ENCODE measurements at regions not wholly inside any gene's neighbourhood (a gene's known extent, or its start where the extent isn't known, plus 50 kb on each side); places are given as distances from the start of the nearest gene placed in this dataset.
"Not testable (repeated sequence)": the region's sequence is repeated elsewhere in the genome, so short reads cannot be mapped to it uniquely, and the experiment has no call there.

DNA sequence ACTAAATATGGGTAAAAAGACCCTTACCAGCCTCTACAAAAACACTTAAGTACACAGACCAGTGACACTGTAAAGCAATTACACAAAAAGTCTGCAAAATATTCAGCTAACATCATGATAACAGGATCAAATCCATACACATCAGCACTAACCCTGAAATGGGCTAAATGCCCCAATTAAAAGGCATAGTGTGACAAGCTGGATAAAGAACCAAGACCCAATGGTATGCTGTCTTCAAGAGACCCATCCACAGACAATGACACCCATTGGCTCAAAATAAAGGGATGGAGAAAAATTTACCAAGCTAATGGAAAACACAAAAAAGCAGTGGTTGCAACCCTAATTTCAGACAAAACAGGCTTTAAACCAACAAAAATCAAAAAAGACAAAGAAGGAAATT is 221.0 kb upstream of the ISL1 start:
- H3K36me3 Mint-ChIP-seq = no peaks in the 10 kb centered on the region
- no peaks in the 10 kb centered on the region for H3K27me3 Mint-ChIP-seq
- H3K9me3 Mint-ChIP-seq = peaks cover 8% of the 10 kb centered on the region
- H3K27ac Mint-ChIP-seq = no peak overlapping the region
- H3K4me3 Mint-ChIP-seq = no peak overlapping the region
- H3K4me1 Mint-ChIP-seq = no peaks in the 10 kb centered on the region

DNA sequence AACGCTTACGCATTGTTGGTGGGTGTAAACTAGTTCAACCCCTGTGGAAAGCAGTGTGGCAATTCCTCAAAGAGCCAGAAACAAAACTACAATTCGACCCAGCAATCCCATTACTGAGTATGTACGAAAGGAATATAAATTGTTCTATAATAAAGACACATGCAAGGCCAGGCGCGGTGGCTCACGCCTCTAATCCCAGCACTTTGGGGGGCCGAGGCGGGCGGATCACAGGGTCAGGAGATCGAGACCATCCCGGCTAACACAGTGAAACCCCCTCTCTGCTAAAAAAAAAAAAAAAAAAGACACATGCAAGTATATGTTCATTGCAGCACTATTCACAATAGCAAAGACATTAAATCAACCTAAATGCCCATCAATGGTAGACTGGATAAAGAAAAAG is 217.6 kb upstream of the ISL1 start:
- not testable (repeated sequence) for H3K9me3 Mint-ChIP-seq, H3K4me1 Mint-ChIP-seq, H3K4me3 Mint-ChIP-seq, H3K36me3 Mint-ChIP-seq, H3K27ac Mint-ChIP-seq, H3K27me3 Mint-ChIP-seq

DNA sequence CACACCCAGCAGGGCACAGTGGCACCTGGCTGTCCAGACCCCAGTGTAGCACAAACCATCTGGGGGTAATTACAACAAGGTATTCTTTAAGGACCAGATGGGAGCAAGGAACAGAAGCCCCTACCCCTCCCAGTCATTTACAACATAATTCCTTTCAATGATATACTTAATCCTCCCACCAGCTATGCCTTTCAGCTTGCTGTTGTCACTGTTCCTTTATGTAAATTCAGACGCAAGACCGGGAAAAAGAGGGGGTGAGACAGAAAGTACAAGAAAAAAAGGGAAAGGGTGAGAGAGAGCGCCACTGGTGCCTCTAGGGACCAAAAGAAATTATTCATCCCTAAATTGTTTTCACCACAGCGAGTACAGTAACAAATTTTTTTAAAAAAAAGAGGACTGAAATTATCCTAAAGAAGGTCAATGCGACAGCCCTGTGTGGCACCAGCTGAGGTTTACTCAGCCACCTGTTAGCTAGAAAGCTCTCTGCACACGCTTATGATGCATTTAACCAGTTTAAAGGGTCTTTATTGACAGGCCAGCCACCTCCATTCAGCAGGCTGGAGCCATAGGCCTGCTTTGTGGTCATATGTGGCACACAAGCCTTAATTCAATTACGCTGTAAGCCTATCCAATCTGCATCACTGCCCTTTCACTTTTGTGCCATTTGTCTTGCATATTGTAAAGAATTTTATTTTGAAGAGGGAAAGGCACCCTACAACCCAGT is 210.2 kb upstream of the ISL1 start:
- Mint-ChIP-seq H3K27me3 (no peaks in the 10 kb centered on the region), H3K27ac (no peak overlapping the region), H3K4me1 (no peaks in the 10 kb centered on the region), H3K9me3 (no peaks in the 10 kb centered on the region), H3K36me3 (no peaks in the 10 kb centered on the region), H3K4me3 (no peak overlapping the region)

DNA sequence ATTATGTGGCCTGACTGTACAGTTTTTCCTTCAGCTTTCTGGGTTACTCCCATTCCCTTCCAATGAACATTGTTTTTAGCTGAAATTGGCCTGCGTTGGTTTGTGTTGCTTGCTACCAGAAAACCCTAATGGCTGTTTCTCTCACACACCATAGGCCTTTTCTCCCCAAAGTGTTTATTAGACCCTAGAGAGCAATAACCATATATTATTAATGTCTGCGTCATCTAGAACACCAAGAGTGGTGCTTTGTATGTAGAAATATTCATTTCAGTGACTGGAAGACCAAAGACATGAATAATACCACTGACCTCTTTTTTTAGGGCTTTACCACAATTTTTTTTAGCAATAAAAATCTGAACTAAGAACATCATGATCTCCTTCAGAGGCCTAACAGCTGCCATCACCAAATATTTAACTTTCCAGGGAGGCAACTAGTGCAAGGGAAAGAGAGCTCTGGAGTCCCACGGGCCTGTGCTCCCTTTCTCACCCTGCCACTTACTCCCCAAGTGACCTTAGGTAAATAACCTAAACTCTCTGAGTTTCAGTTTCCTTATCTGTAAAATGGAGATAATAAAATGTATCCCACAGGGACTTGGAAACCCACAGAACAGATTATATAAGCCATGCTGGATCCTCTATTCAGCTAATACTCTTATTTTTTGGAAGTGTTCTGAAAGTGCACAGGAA is 201.9 kb upstream of the ISL1 start:
- Mint-ChIP-seq H3K36me3 (no peaks in the 10 kb centered on the region), H3K27ac (no peak overlapping the region)

GRCh38 chr5:51185850-51186329 is 197.4 kb upstream of the ISL1 start:
- no peak overlapping the region for H3K4me3 Mint-ChIP-seq
- H3K9me3 Mint-ChIP-seq = peaks cover 4% of the 10 kb centered on the region
- no peaks in the 10 kb centered on the region for H3K4me1 Mint-ChIP-seq
- no peaks in the 10 kb centered on the region for H3K27me3 Mint-ChIP-seq
- H3K27ac Mint-ChIP-seq = no peak overlapping the region
- H3K36me3 Mint-ChIP-seq = no peaks in the 10 kb centered on the region

More for the DNA sequence above, 201.9 kb upstream of the ISL1 start:
- Mint-ChIP-seq H3K4me1 (no peaks in the 10 kb centered on the region), H3K9me3 (peaks cover 4% of the 10 kb centered on the region), H3K27me3 (no peaks in the 10 kb centered on the region), H3K4me3 (no peak overlapping the region)

GRCh38 chr5:51188001-51188591 is 195.2 kb upstream of the ISL1 start:
- Mint-ChIP-seq H3K36me3 (no peaks in the 10 kb centered on the region), H3K9me3 (peaks cover 4% of the 10 kb centered on the region), H3K27me3 (no peaks in the 10 kb centered on the region), H3K27ac (no peak overlapping the region), H3K4me1 (no peaks in the 10 kb centered on the region), H3K4me3 (no peak overlapping the region)

- Mint-ChIP-seq H3K4me3 (no peak overlapping the region), H3K27ac (no peak overlapping the region), H3K4me1 (no peaks in the 10 kb centered on the region), H3K27me3 (no peaks in the 10 kb centered on the region), H3K36me3 (no peaks in the 10 kb centered on the region), H3K9me3 (no peaks in the 10 kb centered on the region)
These were observed 188.6 kb upstream of the ISL1 start for GRCh38 chr5:51194671-51195070.

GRCh38 chr5:51201024-51201423 is 182.2 kb upstream of the ISL1 start:
- no peak overlapping the region for H3K27ac Mint-ChIP-seq

DNA sequence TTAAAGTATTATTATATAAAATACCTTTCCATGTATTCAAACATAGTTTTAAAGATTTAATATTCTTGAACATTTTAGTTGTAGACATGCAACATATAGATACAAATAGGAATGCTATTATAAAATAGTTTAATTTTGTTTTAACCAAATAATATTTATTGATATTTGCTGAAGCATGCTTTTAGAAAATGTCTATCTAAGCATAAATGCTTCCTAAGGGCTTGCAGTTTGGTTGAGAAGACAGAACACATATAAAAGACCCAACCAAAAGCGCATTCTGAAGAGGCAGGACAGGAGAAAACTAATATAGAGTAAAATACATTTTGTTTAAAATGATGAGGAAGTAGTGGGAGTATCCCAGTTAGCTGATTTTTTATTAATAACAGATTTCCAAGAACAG is 181.5 kb upstream of the ISL1 start:
- H3K36me3 Mint-ChIP-seq = no peaks in the 10 kb centered on the region
- no peaks in the 10 kb centered on the region for H3K4me1 Mint-ChIP-seq
- H3K9me3 Mint-ChIP-seq = no peaks in the 10 kb centered on the region
- H3K4me3 Mint-ChIP-seq = no peak overlapping the region
- H3K27me3 Mint-ChIP-seq = no peaks in the 10 kb centered on the region
- no peak overlapping the region for H3K27ac Mint-ChIP-seq

More at GRCh38 chr5:51201024-51201423, 182.2 kb upstream of the ISL1 start:
- Mint-ChIP-seq H3K9me3 (no peaks in the 10 kb centered on the region), H3K4me3 (no peak overlapping the region), H3K27me3 (no peaks in the 10 kb centered on the region), H3K4me1 (no peaks in the 10 kb centered on the region), H3K36me3 (no peaks in the 10 kb centered on the region)

DNA sequence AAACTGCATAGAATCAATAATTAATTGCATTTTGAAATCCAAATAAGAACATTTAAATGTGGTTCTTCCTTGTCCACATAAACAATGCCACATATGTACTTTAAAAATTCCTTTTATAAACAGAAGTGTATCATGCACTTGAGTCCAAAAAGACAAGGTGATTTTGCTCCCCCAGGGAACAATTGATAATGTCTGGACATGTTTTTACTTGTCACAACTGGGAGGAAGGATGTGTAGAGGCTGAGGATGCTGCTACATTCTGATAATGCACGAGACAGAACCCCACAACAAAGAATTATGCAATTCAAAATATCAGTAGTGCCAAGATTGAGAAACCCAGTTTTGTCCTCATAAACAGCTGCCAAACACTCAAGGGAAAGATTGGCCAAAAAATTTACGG is 181.1 kb upstream of the ISL1 start:
- no peak overlapping the region for H3K4me3 Mint-ChIP-seq
- no peak overlapping the region for H3K27ac Mint-ChIP-seq
- no peaks in the 10 kb centered on the region for H3K4me1 Mint-ChIP-seq
- H3K9me3 Mint-ChIP-seq = no peaks in the 10 kb centered on the region
- H3K36me3 Mint-ChIP-seq = no peaks in the 10 kb centered on the region
- H3K27me3 Mint-ChIP-seq = no peaks in the 10 kb centered on the region

- no peaks in the 10 kb centered on the region for H3K36me3 Mint-ChIP-seq
- no peaks in the 10 kb centered on the region for H3K9me3 Mint-ChIP-seq
- H3K27me3 Mint-ChIP-seq = no peaks in the 10 kb centered on the region
- no peaks in the 10 kb centered on the region for H3K4me1 Mint-ChIP-seq
- no peak overlapping the region for H3K4me3 Mint-ChIP-seq
- H3K27ac Mint-ChIP-seq = no peak overlapping the region
These were observed 179.7 kb upstream of the ISL1 start for GRCh38 chr5:51203598-51203997.

- Mint-ChIP-seq H3K27me3 (no peaks in the 10 kb centered on the region), H3K9me3 (no peaks in the 10 kb centered on the region), H3K4me1 (no peaks in the 10 kb centered on the region), H3K4me3 (no peak overlapping the region), H3K27ac (no peak overlapping the region), H3K36me3 (no peaks in the 10 kb centered on the region)
These were observed 175.0 kb upstream of the ISL1 start for GRCh38 chr5:51208296-51208695.

DNA sequence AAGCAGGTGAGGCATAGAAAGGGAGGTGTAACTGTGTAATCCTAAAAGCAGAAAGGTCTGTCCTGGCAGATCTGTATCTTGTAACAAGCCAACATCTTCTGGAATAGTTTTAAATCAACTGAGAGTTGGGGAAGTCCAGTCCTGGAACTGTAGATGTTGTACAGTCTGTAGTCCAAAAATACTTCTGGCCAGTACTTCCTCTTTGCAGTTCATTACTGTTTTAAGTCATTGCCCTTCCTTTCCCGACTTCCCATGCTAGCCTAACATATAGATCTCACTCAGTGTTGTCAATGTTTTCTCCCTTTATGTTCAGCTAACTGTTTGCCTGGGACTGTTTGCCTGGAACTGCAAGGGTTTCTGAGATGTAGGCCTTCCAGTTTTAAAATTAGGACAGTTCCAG is 168.5 kb upstream of the ISL1 start:
- no peaks in the 10 kb centered on the region for H3K36me3 Mint-ChIP-seq
- no peaks in the 10 kb centered on the region for H3K9me3 Mint-ChIP-seq
- no peak overlapping the region for H3K27ac Mint-ChIP-seq
- H3K4me3 Mint-ChIP-seq = no peak overlapping the region
- no peaks in the 10 kb centered on the region for H3K27me3 Mint-ChIP-seq
- no peaks in the 10 kb centered on the region for H3K4me1 Mint-ChIP-seq

DNA sequence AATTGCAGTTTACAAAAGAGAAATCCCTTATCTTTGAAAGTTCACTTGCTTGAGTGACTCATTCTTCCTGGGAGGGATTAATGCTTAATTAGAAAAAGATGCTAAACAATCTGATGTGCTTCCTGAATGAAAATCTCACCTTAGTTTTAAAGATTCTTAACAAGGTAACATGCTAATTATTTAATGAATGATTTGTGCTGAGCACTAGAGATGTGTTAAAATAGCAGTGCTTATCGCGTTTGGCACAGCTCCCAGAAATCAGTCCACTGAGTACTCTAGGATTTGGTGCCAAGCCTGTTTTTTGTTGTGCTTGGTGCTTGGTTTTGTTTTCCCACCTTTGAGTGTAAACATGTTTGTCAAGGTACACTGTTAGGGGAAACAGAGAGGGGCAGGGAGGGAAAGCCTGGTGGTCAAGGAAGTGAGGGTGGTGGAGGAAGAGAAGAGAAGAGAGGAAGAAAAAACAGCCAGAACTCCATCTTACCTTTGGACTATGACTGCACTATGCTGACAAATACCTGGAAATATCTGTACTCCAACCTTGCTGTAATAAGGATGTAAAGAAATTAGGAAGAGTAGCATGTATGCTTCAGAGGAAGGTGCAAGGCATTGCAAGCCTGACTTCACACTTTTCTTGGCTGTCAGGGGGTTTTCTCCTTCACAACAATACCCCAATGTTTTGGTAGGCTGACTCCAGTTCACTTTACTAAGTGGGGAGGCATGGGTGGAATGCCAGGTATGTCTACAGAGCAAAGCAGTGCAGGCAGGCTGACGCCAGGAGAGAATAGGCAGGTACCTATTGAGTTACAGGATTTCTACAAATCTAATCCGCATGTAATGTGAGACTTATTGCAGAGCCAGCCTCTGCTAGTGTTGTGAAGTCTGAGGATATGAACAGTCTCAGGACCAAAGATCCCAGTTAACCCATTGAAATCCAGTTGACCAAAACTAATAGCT is 157.2 kb upstream of the ISL1 start:
- Mint-ChIP-seq H3K27ac (no peak overlapping the region), H3K4me3 (no peak overlapping the region), H3K4me1 (no peaks in the 10 kb centered on the region), H3K36me3 (no peaks in the 10 kb centered on the region), H3K9me3 (peaks cover 19% of the 10 kb centered on the region), H3K27me3 (no peaks in the 10 kb centered on the region)

DNA sequence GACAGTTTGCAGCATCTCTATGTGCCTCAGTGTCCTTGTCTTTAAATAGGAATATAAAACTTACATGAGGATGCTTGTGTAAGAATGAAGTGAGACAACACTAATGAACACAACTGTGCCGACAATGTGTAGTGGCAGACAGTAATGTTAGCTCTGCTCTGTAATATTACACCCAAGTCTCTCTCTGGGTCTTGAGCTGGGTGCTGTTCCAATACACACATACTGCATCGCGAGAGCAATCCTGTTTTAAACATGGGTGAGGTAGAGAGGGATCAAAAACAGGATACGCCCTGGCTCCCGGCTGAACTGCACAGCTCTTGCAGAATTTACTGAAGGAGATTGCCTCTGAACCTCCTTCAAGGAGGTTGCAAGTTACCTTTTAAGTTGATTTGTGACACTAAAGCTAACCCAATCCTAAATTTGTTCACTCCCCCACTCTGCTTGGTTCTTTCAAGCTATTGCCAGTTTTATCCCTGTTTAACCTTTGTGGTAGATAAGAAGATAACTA is 155.2 kb upstream of the ISL1 start:
- H3K36me3 Mint-ChIP-seq = no peaks in the 10 kb centered on the region
- no peak overlapping the region for H3K4me3 Mint-ChIP-seq
- H3K27ac Mint-ChIP-seq = no peak overlapping the region
- H3K27me3 Mint-ChIP-seq = no peaks in the 10 kb centered on the region
- H3K4me1 Mint-ChIP-seq = no peaks in the 10 kb centered on the region
- H3K9me3 Mint-ChIP-seq = peaks cover 17% of the 10 kb centered on the region
